ENCODE measurements at regions not wholly inside any gene's neighbourhood (a gene's known extent, or its start where the extent isn't known, plus 50 kb on each side); places are given as distances from the start of the nearest gene placed in this dataset.
A peak's percentile ranks its signal among the peaks of the same experiment; 100 is the strongest.

GRCh38 chr7:12111422-12112405 lies 99.4 kb upstream of the TMEM106B start:
- Histone ChIP-seq H2BK5ac (ENCODE audit: low read depth, low read length, poor library complexity, severe bottlenecking) (no peak overlapping the region), H3K27ac (ENCODE audit: low read length, poor library complexity, severe bottlenecking) (no peak overlapping the region), H3K36me3 (ENCODE audit: control insufficient read depth in 1 of 2, insufficient read depth in 2 of 2, low read depth in 1 of 2, low read length in 2 of 2) (no peaks in the 10 kb centered on the region), H3K18ac (ENCODE audit: low read depth in 1 of 2, low read length in 2 of 2) (no peak overlapping the region), H3K4me1 (ENCODE audit: control insufficient read depth, insufficient read depth, low read depth, low read length) (peaks cover 7% of the 10 kb centered on the region), H3K4me2 (ENCODE audit: low read length, poor library complexity, severe bottlenecking) (peak overlapping the region; percentile 30), H3K4ac (ENCODE audit: low read depth in 1 of 2, low read length in 2 of 2) (no peak overlapping the region), H3K9me3 (ENCODE audit: control insufficient read depth, low read length) (no peaks in the 10 kb centered on the region), H2AK5ac (ENCODE audit: low read length, severe bottlenecking) (no peak overlapping the region), H3K27me3 (ENCODE audit: control insufficient read depth in 1 of 2, insufficient read depth in 1 of 2, low read length in 2 of 2) (peaks cover 0 to 9% of the 10 kb centered on the region in 2 experiments), H3K79me1 (replicated peaks; ENCODE audit: low read length, poor library complexity, severe bottlenecking) (no peaks in the 10 kb centered on the region), H4K8ac (ENCODE audit: low read length) (peak overlapping the region; percentile 45), H4K91ac (ENCODE audit: low read length) (no peak overlapping the region), H2BK120ac (ENCODE audit: low read depth, low read length) (no peak overlapping the region), H2BK15ac (ENCODE audit: low read depth, poor library complexity, severe bottlenecking) (no peak overlapping the region), H3K4me3 (ENCODE audit: insufficient read depth in 1 of 2, low read depth in 1 of 2, low read length in 2 of 2) (peak overlapping the region; percentile 39 to 74), H3K14ac (ENCODE audit: low read length in 2 of 2) (peak overlapping the region in 1 of 2 experiments; percentile 73), H3K9ac (ENCODE audit: low read length) (peak overlapping the region; percentile 29), H2AFZ (ENCODE audit: low read depth, low read length) (peak overlapping the region; percentile 46), H2BK12ac (ENCODE audit: low read length in 2 of 2) (no peak overlapping the region), H3K23ac (ENCODE audit: low read length in 2 of 2) (no peak overlapping the region)
- peak; percentile 17 for DNase-seq
- WGBS = 14% methylated on average over 43 of the region's 47 CpGs

DNA sequence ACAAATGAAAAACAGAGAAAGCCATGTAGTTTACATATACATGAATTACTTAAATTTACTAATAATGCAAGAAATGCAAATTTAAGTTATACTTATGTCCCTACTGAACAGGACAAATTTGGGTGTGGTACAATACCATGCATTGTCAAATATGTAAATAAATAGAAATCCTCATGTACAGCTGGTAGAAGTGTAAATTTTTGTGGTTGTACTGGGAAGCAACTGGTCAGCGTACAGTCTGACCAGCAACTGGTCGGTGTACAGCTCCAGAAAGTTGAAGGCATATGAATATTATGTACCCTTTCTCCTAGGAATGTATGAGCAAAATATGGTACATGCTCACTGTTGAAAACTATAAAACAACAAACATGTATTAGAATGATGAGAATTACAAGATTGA lies 93.9 kb upstream of the TMEM106B start:
- Histone ChIP-seq H3K14ac (ENCODE audit: low read length in 2 of 2) (no peak overlapping the region), H3K4me1 (ENCODE audit: control insufficient read depth, insufficient read depth, low read depth, low read length) (no peaks in the 10 kb centered on the region), H3K27me3 (ENCODE audit: control insufficient read depth in 1 of 2, insufficient read depth in 1 of 2, low read length in 2 of 2) (peaks cover 0 to 4% of the 10 kb centered on the region in 2 experiments), H3K79me1 (replicated peaks; ENCODE audit: low read length, poor library complexity, severe bottlenecking) (no peaks in the 10 kb centered on the region), H2BK12ac (ENCODE audit: low read length in 2 of 2) (no peak overlapping the region), H2AFZ (ENCODE audit: low read depth, low read length) (no peak overlapping the region), H2BK15ac (ENCODE audit: low read depth, poor library complexity, severe bottlenecking) (no peak overlapping the region), H3K23ac (ENCODE audit: low read length in 2 of 2) (no peak overlapping the region), H3K36me3 (ENCODE audit: control insufficient read depth in 1 of 2, insufficient read depth in 2 of 2, low read depth in 1 of 2, low read length in 2 of 2) (no peaks in the 10 kb centered on the region), H3K4me3 (ENCODE audit: insufficient read depth in 1 of 2, low read depth in 1 of 2, low read length in 2 of 2) (no peak overlapping the region), H3K9ac (ENCODE audit: low read length) (no peak overlapping the region), H4K8ac (ENCODE audit: low read length) (no peak overlapping the region), H3K4me2 (ENCODE audit: low read length, poor library complexity, severe bottlenecking) (no peak overlapping the region), H3K18ac (ENCODE audit: low read depth in 1 of 2, low read length in 2 of 2) (no peak overlapping the region), H4K91ac (ENCODE audit: low read length) (no peak overlapping the region), H2AK5ac (ENCODE audit: low read length, severe bottlenecking) (no peak overlapping the region), H3K27ac (ENCODE audit: low read length, poor library complexity, severe bottlenecking) (no peak overlapping the region), H2BK5ac (ENCODE audit: low read depth, low read length, poor library complexity, severe bottlenecking) (no peak overlapping the region), H2BK120ac (ENCODE audit: low read depth, low read length) (no peak overlapping the region), H3K4ac (ENCODE audit: low read depth in 1 of 2, low read length in 2 of 2) (no peak overlapping the region), H3K9me3 (ENCODE audit: control insufficient read depth, low read length) (no peaks in the 10 kb centered on the region)
- 100% methylated on average over 2 of the region's 2 CpGs for WGBS
- DNase-seq = no peak

- H2AFZ ChIP-seq (ENCODE audit: low read depth, low read length) = no peak overlapping the region
- H3K23ac ChIP-seq (ENCODE audit: low read length in 2 of 2) = no peak overlapping the region
- H3K4me1 ChIP-seq (ENCODE audit: control insufficient read depth, insufficient read depth, low read depth, low read length) = no peaks in the 10 kb centered on the region
- WGBS = 70% methylated on average over 1 of the region's 4 CpGs
- H2BK12ac ChIP-seq (ENCODE audit: low read length in 2 of 2) = no peak overlapping the region
- no peak overlapping the region for H2AK5ac ChIP-seq (ENCODE audit: low read length, severe bottlenecking)
- H3K14ac ChIP-seq (ENCODE audit: low read length in 2 of 2) = no peak overlapping the region
- H2BK15ac ChIP-seq (ENCODE audit: low read depth, poor library complexity, severe bottlenecking) = no peak overlapping the region
- DNase-seq = no peak
- H3K27me3 ChIP-seq (ENCODE audit: control insufficient read depth in 1 of 2, insufficient read depth in 1 of 2, low read length in 2 of 2) = no peaks in the 10 kb centered on the region
- H3K18ac ChIP-seq (ENCODE audit: low read depth in 1 of 2, low read length in 2 of 2) = no peak overlapping the region
- H3K36me3 ChIP-seq (ENCODE audit: control insufficient read depth in 1 of 2, insufficient read depth in 2 of 2, low read depth in 1 of 2, low read length in 2 of 2) = no peaks in the 10 kb centered on the region
- H3K4me2 ChIP-seq (ENCODE audit: low read length, poor library complexity, severe bottlenecking) = no peak overlapping the region
- no peak overlapping the region for H2BK5ac ChIP-seq (ENCODE audit: low read depth, low read length, poor library complexity, severe bottlenecking)
- no peak overlapping the region for H4K91ac ChIP-seq (ENCODE audit: low read length)
- no peak overlapping the region for H3K9ac ChIP-seq (ENCODE audit: low read length)
- no peak overlapping the region for H2BK120ac ChIP-seq (ENCODE audit: low read depth, low read length)
- no peak overlapping the region for H3K27ac ChIP-seq (ENCODE audit: low read length, poor library complexity, severe bottlenecking)
- no peak overlapping the region for H4K8ac ChIP-seq (ENCODE audit: low read length)
- H3K9me3 ChIP-seq (ENCODE audit: control insufficient read depth, low read length) = no peaks in the 10 kb centered on the region
- H3K4ac ChIP-seq (ENCODE audit: low read depth in 1 of 2, low read length in 2 of 2) = no peak overlapping the region
- no peak overlapping the region for H3K4me3 ChIP-seq (ENCODE audit: insufficient read depth in 1 of 2, low read depth in 1 of 2, low read length in 2 of 2)
- no peaks in the 10 kb centered on the region for H3K79me1 ChIP-seq (replicated peaks; ENCODE audit: low read length, poor library complexity, severe bottlenecking)
Observed at GRCh38 chr7:12119620-12120303, 91.3 kb upstream of the TMEM106B start.

GRCh38 chr7:12120632-12121031 lies 90.5 kb upstream of the TMEM106B start:
- no peaks in the 10 kb centered on the region for H3K79me1 ChIP-seq (replicated peaks; ENCODE audit: low read length, poor library complexity, severe bottlenecking)
- no peak for DNase-seq
- H2AK5ac ChIP-seq (ENCODE audit: low read length, severe bottlenecking) = no peak overlapping the region
- no peak overlapping the region for H2BK120ac ChIP-seq (ENCODE audit: low read depth, low read length)
- no CpG with 5 or more reads among the region's 1 CpG for WGBS
- H3K9me3 ChIP-seq (ENCODE audit: control insufficient read depth, low read length) = no peaks in the 10 kb centered on the region
- H2BK15ac ChIP-seq (ENCODE audit: low read depth, poor library complexity, severe bottlenecking) = no peak overlapping the region
- H4K91ac ChIP-seq (ENCODE audit: low read length) = no peak overlapping the region
- H3K4me1 ChIP-seq (ENCODE audit: control insufficient read depth, insufficient read depth, low read depth, low read length) = no peaks in the 10 kb centered on the region
- H3K27ac ChIP-seq (ENCODE audit: low read length, poor library complexity, severe bottlenecking) = no peak overlapping the region
- H3K4me3 ChIP-seq (ENCODE audit: insufficient read depth in 1 of 2, low read depth in 1 of 2, low read length in 2 of 2) = no peak overlapping the region
- no peak overlapping the region for H4K8ac ChIP-seq (ENCODE audit: low read length)
- no peak overlapping the region for H3K9ac ChIP-seq (ENCODE audit: low read length)
- H3K18ac ChIP-seq (ENCODE audit: low read depth in 1 of 2, low read length in 2 of 2) = no peak overlapping the region
- H3K4ac ChIP-seq (ENCODE audit: low read depth in 1 of 2, low read length in 2 of 2) = no peak overlapping the region
- no peak overlapping the region for H2AFZ ChIP-seq (ENCODE audit: low read depth, low read length)
- no peaks in the 10 kb centered on the region for H3K36me3 ChIP-seq (ENCODE audit: control insufficient read depth in 1 of 2, insufficient read depth in 2 of 2, low read depth in 1 of 2, low read length in 2 of 2)
- no peak overlapping the region for H3K23ac ChIP-seq (ENCODE audit: low read length in 2 of 2)
- no peak overlapping the region for H2BK12ac ChIP-seq (ENCODE audit: low read length in 2 of 2)
- H3K4me2 ChIP-seq (ENCODE audit: low read length, poor library complexity, severe bottlenecking) = no peak overlapping the region
- H3K27me3 ChIP-seq (ENCODE audit: control insufficient read depth in 1 of 2, insufficient read depth in 1 of 2, low read length in 2 of 2) = no peaks in the 10 kb centered on the region
- no peak overlapping the region for H3K14ac ChIP-seq (ENCODE audit: low read length in 2 of 2)
- H2BK5ac ChIP-seq (ENCODE audit: low read depth, low read length, poor library complexity, severe bottlenecking) = no peak overlapping the region

Measured in mesenchymal stem cell (in vitro differentiated cells and primary cell).